ENCODE measurements at regions not wholly inside any gene's neighbourhood (a gene's known extent, or its start where the extent isn't known, plus 50 kb on each side); places are given as distances from the start of the nearest gene placed in this dataset.

DNA sequence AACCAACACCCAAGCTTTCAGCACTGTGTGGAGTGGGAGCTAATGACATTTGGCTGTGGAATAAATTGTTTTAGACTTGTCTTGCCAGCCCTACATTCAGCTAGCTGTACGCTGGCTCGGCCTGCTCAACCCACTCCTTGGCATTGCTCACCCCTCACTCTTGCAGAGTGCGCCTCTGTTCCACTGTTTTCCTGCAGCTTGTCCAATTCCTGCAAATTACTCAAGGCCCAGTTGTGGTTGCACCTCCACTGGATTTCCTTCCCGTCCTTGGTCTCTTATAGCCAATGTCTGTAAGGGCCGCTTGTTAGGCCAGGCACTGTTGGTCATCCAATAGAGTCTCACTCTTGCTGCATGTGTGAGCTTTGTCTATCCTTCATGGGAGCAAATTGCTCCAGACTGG is 55.5 kb upstream of the ADRA1D start:
- TF ChIP-seq POLR2A (IDR thresholded peaks at IDR 0.05) (no peak), POLR2AphosphoS5 (IDR thresholded peaks at IDR 0.05) (no peak)
- TF ChIP-seq, protein P1, sequence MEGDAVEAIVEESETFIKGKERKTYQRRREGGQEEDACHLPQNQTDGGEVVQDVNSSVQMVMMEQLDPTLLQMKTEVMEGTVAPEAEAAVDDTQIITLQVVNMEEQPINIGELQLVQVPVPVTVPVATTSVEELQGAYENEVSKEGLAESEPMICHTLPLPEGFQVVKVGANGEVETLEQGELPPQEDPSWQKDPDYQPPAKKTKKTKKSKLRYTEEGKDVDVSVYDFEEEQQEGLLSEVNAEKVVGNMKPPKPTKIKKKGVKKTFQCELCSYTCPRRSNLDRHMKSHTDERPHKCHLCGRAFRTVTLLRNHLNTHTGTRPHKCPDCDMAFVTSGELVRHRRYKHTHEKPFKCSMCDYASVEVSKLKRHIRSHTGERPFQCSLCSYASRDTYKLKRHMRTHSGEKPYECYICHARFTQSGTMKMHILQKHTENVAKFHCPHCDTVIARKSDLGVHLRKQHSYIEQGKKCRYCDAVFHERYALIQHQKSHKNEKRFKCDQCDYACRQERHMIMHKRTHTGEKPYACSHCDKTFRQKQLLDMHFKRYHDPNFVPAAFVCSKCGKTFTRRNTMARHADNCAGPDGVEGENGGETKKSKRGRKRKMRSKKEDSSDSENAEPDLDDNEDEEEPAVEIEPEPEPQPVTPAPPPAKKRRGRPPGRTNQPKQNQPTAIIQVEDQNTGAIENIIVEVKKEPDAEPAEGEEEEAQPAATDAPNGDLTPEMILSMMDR (IDR thresholded peaks at IDR 0.05): no peak
